Tibial nerve (tissue), 4 donors: ENCODE measurements at regions not wholly inside any gene's neighbourhood (a gene's known extent, or its start where the extent isn't known, plus 50 kb on each side); places are given as distances from the start of the nearest gene placed in this dataset.

Experiments
- DNase-seq, 2 donors: peaks; one replicate each; pipeline ENCODE4 v3.0.0-alpha.2; 2019; ENCODE audit warnings: low spot score in 2 of 2
- H3K27ac ChIP-seq, 4 donors: fragments of 200-600 bp; sonication (generic) in 3 of 4; one replicate each; pipeline ENCODE4 v1.5.1; 2017 to 2019; ENCODE audit warnings: mild to moderate bottlenecking in 1 of 4
- H3K27me3 ChIP-seq, 2 donors: fragments of 200-600 bp; sonication (generic) in 1 of 2; one replicate each; pipeline versions ENCODE4 v1.5.1 to v1.6.0; 2017 to 2019
- H3K36me3 ChIP-seq, 3 donors: fragments of 200-600 bp; sonication (generic); one replicate each; pipeline ENCODE4 v1.5.1; 2018 to 2019
- H3K4me1 ChIP-seq, 4 donors: fragments of 200-600 bp; sonication (generic) in 3 of 4; one replicate each; pipeline ENCODE4 v1.5.1; 2017 to 2019
- H3K4me3 ChIP-seq, 4 donors: fragments of 200-600 bp; sonication (generic) in 3 of 4; one replicate each; pipeline ENCODE4 v1.5.1; 2017 to 2019; ENCODE audit warnings: mild to moderate bottlenecking in 1 of 4, moderate library complexity in 1 of 4
- H3K9me3 ChIP-seq, 4 donors: fragments of 200-600 bp; sonication (generic) in 3 of 4; one replicate each; pipeline ENCODE4 v1.5.1; 2017 to 2019
- CTCF ChIP-seq, 5 experiments: fragments of 200-600 bp in 3 of 5; fragments of 450-650 bp in 2 of 5; sonication (generic) in 3 of 5; IDR thresholded peaks; one replicate each; pipeline ENCODE4 v1.5.1; 2016 to 2019; ENCODE audit warnings: antibody characterized with exemption in 5 of 5, mild to moderate bottlenecking in 3 of 5, moderate library complexity in 2 of 5
- EP300 ChIP-seq, 2 donors: sonication (generic); formaldehyde crosslinking; IDR thresholded peaks; one replicate each; pipeline ENCODE4 v1.6.1; 2017; ENCODE audit warnings: antibody characterized with exemption in 2 of 2, mild to moderate bottlenecking in 1 of 2
- POLR2A ChIP-seq, 2 donors: fragments of 450-650 bp; IDR thresholded peaks; one replicate each; pipeline ENCODE4 v1.6.1; 2017; ENCODE audit warnings: antibody characterized with exemption in 2 of 2, mild to moderate bottlenecking in 2 of 2, moderate library complexity in 2 of 2
- WGBS, 2 donors: methylation state at CpG; one replicate each; pipeline ENCODE4 v1.1.5; 2018; 5-methylcytosine and 5-hydroxymethylcytosine counted together

GRCh38 chr13:34013061-34013460, 195.1 kb downstream of the RFC3 start:
- no peaks in the 10 kb centered on the region for H3K27me3 ChIP-seq
- DNase-seq = no peak
- no peaks in the 10 kb centered on the region for H3K36me3 ChIP-seq
- H3K4me3 ChIP-seq = no peak overlapping the region
- no peaks in the 10 kb centered on the region for H3K4me1 ChIP-seq
- TF ChIP-seq POLR2A (IDR thresholded peaks at IDR 0.05) (no peak), EP300 (IDR thresholded peaks at IDR 0.05) (no peak), CTCF (IDR thresholded peaks at IDR 0.05) (no peak)
- no peaks in the 10 kb centered on the region for H3K9me3 ChIP-seq
- no peak overlapping the region for H3K27ac ChIP-seq
- WGBS, 2 donors = 82 to 88% methylated on average over 6 of the region's 6 CpGs

DNA sequence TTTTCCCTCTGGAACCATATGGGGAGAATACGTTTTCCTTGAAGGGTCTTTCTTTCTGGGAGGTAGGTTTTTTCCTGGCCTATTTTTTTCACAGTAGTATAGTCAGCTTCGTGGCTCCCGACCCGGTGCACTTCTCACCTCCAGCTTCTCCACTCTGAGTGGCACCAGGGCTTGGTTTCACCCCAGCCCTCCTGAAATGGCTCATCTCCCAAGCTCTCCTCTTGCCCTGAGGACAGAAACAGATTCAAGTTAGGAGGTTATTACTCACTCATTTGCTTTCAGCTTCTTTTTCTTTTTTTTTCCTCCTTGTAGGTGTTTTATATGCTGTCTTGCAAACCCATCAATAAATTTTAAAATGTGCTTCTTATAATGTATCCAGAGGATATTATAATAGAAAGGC, 199.3 kb downstream of the RFC3 start:
- H3K27ac ChIP-seq = no peak overlapping the region
- no peaks in the 10 kb centered on the region for H3K36me3 ChIP-seq
- H3K9me3 ChIP-seq = peaks cover 0 to 7% (median 0%) of the 10 kb centered on the region in 4 donors
- no peak for DNase-seq
- H3K27me3 ChIP-seq = no peaks in the 10 kb centered on the region
- no peak overlapping the region for H3K4me3 ChIP-seq
- WGBS, 2 donors = 64 to 65% methylated on average over 4 of the region's 4 CpGs
- TF ChIP-seq CTCF (IDR thresholded peaks at IDR 0.05) (no peak), EP300 (IDR thresholded peaks at IDR 0.05) (no peak), POLR2A (IDR thresholded peaks at IDR 0.05) (no peak)
- H3K4me1 ChIP-seq = no peaks in the 10 kb centered on the region

DNA sequence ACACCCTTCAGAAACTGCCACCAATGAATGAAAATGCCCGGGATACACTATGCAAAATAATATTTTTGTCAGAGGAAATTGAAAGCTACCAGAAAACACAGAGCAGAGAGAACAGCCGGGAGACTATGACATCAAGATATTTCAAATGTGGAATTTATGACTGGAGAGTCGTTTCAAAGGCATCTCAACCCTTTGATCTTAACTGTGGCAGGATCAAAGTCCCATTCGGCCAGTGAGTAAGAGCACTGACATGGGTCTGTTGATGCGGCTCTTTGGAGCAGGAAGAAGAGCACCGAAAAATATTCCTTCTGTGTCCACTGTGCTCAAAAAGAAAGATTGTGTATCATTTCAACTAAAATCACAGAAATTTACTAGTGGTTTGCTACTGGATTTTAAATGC, 201.9 kb downstream of the RFC3 start:
- no peaks in the 10 kb centered on the region for H3K27me3 ChIP-seq
- H3K36me3 ChIP-seq = no peaks in the 10 kb centered on the region
- WGBS, 2 donors = 39 to 44% methylated on average over 6 of the region's 6 CpGs
- H3K27ac ChIP-seq = no peak overlapping the region
- no peaks in the 10 kb centered on the region for H3K4me1 ChIP-seq
- H3K4me3 ChIP-seq = no peak overlapping the region
- TF ChIP-seq POLR2A (IDR thresholded peaks at IDR 0.05) (no peak), CTCF (IDR thresholded peaks at IDR 0.05) (no peak), EP300 (IDR thresholded peaks at IDR 0.05) (no peak)
- no peak for DNase-seq
- H3K9me3 ChIP-seq = peaks cover 0 to 7% (median 0%) of the 10 kb centered on the region in 4 donors

DNA sequence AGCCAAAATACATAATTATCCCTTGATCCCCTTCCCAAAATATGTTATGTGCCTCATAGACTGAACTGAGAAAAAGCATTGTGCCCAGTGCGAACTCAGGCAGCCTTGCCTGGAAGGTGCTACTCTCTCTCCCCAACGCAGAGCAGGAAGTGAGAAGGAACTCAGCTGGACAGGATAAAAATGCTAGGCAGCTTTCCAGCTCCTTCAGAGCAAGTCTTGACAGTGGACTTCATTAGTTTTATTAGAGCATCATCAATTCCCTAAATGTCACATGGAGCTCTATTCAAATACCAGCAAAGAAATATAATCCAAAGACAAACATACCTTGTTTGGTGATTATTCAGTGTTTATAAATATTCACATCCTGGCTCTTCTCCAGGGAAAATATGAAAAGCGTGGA, 202.4 kb downstream of the RFC3 start:
- TF ChIP-seq POLR2A (IDR thresholded peaks at IDR 0.05) (no peak), EP300 (IDR thresholded peaks at IDR 0.05) (no peak), CTCF (IDR thresholded peaks at IDR 0.05) (no peak)
- Histone ChIP-seq H3K27me3 (no peaks in the 10 kb centered on the region), H3K9me3 (peaks cover 0 to 7% (median 0%) of the 10 kb centered on the region in 4 donors), H3K4me1 (no peaks in the 10 kb centered on the region), H3K27ac (no peak overlapping the region), H3K36me3 (no peaks in the 10 kb centered on the region), H3K4me3 (no peak overlapping the region)
- WGBS, 2 donors = 77 to 80% methylated on average over 3 of the region's 3 CpGs
- no peak for DNase-seq

GRCh38 chr13:34021619-34022018, 203.7 kb downstream of the RFC3 start:
- peaks cover 0 to 7% (median 0%) of the 10 kb centered on the region in 4 donors for H3K9me3 ChIP-seq
- no peak for DNase-seq
- no peak overlapping the region for H3K4me3 ChIP-seq
- no peaks in the 10 kb centered on the region for H3K27me3 ChIP-seq
- TF ChIP-seq POLR2A (IDR thresholded peaks at IDR 0.05) = no peak
- TF ChIP-seq CTCF (IDR thresholded peaks at IDR 0.05) = no peak
- TF ChIP-seq EP300 (IDR thresholded peaks at IDR 0.05) = no peak
- H3K27ac ChIP-seq = no peak overlapping the region
- H3K4me1 ChIP-seq = no peaks in the 10 kb centered on the region
- no peaks in the 10 kb centered on the region for H3K36me3 ChIP-seq
